HepG2 (cell line): ENCODE measurements at regions not wholly inside any gene's neighbourhood (a gene's known extent, or its start where the extent isn't known, plus 50 kb on each side); places are given as distances from the start of the nearest gene placed in this dataset.

Experiments used
- GABPB1 ChIP-seq: IDR thresholded peaks from 2 replicates; pipeline ENCODE4 v1.6.1; 2016; ENCODE audit warnings: mild to moderate bottlenecking, missing genetic modification reagents, moderate library complexity, missing compliant biosample characterization
- POLR2A ChIP-seq, 2 experiments: IDR thresholded peaks; 2 replicates each; pipeline ENCODE4 v1.6.1; 2011; ENCODE audit warnings: low read depth in 2 of 2, low read length in 2 of 2, mild to moderate bottlenecking in 1 of 2, moderate library complexity in 1 of 2; ENCODE audit not compliant: insufficient read depth in 1 of 2
- ZNF558 ChIP-seq: sonication (generic); formaldehyde crosslinking; IDR thresholded peaks from 2 replicates; pipeline ENCODE4 v1.9.0; 2022; ENCODE audit warnings: mild to moderate bottlenecking, missing genetic modification reagents, borderline replicate concordance

- TF ChIP-seq ZNF558 (CRISPR knock-in tag) (no peak), POLR2A (IDR thresholded peaks at IDR 0.05; ENCODE audit: insufficient read depth in 1 of 2, low read depth in 2 of 2, low read length in 2 of 2) (no peak), GABPB1 (CRISPR knock-in tag) (no peak)
Observed at GRCh38 chr12:76614364-76614763, 54.8 kb upstream of the OSBPL8 start.
